NB4 (cell line): ENCODE measurements at regions not wholly inside any gene's neighbourhood (a gene's known extent, or its start where the extent isn't known, plus 50 kb on each side); places are given as distances from the start of the nearest gene placed in this dataset.

Experiments used
- CTCF ChIP-seq: IDR thresholded peaks from one replicate; pipeline ENCODE4 v1.5.1; 2012; ENCODE audit warnings: low read depth, low read length
- MYC ChIP-seq: IDR thresholded peaks from 2 replicates; pipeline ENCODE4 v1.6.1; 2011; ENCODE audit warnings: low read depth, low read length

DNA sequence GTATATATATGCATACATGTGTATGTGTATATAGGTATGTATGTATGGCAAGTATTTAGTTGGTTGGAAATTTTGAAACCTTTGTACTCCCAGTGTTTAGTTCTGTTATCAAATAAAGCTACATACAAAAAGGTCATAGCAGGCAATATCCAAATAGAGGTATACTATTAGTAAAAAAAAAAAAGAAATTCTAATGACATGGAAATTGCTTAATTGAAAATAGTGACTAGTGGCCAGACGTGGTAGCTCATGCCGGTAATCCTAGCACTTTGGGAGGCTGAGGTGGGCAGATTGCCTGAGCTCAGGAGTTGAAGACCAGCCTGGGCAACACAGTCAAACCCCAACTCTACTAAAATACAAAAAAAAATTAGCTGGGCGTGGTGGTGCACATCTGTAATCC, 351.6 kb upstream of the NR5A2 start:
- no peak for TF ChIP-seq CTCF
- TF ChIP-seq MYC: no peak
